ENCODE measurements at regions not wholly inside any gene's neighbourhood (a gene's known extent, or its start where the extent isn't known, plus 50 kb on each side); places are given as distances from the start of the nearest gene placed in this dataset.

DNA sequence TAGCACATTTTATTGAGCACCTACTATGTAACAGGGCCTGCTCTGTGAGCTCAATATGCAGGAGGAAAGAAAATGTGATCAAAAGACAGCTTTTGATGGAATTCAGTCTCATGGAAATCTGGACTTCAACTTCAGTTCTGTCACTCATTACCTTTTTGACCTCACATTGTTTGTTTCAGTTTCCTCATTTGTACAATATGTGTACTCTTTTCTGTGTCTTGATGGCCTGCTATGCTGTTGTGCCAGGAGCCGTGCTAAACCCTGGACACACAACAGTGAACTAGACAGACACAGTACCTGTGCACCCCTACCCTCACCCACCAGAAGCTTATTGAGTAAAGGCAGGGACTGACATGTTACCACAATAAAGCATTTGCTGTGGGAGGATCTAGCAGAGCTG lies 162.9 kb upstream of the FGGY start:
- no peak for DNase-seq

DNA sequence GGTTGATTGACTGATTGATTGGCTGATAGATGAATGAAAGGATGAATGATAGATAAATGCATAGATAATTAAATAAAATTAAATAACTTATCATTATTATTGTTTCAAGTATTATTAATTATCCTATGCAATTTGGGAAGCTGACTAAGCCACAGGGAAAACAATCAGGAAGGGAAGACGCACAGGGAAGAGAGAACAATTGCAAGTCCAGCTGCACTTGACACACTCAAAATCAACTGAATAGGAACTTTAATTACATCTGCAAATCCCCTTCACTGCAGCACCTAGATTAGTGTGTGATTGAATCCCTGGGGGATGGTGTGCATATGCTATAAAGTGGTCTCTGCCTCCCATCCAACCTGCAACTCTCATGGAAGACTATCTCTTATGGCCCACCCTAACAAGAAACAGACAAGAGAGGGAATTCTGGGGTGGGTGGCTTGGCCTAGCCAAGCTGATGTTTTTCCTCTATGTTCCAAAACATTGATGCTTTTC lies 161.1 kb upstream of the FGGY start:
- no peak for DNase-seq

DNA sequence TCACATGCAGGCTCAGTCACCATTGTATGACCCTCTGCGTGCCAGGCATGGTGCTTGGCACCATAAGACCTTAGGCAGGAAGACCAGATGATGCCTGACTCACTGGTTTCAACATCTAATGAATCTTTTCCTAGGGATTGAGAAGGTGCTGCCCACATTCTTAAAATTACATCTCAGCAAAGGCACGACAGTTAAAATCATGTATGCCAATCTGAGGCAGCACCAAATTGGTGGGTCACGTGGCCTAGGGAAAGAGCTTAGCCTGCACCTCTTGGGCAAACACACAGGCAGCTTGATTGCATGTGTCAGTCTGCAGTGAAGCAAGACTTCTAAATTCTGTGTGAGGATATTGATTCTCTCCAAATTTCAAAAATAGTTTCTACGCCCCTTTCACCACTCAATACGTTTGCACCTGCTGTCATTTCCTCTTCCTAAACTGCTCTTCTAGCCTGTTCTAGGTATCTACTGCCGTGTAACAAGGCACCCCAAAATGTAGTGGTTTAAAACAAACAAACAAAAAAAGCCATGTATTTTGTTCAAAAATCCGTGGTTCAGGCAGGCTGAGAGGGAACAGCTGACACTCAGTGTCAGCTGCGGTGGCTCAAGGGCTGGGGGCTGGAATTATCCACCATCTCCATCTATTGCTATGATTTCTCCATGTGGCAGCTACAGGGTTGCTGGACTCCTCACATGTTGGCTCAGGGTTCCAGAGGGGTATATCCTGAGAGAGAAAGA lies 160.2 kb upstream of the FGGY start:
- no peak for DNase-seq

DNA sequence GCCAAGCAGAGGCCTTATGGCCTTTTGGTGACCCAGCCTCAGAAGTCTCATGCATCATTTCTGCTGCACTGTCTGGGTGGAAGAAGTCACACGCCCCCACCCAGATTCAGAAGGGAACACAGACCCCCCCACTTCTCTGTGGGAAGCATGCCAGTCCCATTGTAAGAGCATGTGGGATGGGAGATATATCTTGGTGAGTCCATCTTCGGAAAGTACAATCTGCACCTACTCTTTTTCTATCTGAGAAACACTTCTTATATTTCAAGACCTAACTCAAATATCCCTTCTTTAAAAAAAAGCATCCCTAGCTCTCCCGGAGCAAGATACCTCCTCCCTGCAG lies 159.6 kb upstream of the FGGY start:
- no peak for DNase-seq

DNA sequence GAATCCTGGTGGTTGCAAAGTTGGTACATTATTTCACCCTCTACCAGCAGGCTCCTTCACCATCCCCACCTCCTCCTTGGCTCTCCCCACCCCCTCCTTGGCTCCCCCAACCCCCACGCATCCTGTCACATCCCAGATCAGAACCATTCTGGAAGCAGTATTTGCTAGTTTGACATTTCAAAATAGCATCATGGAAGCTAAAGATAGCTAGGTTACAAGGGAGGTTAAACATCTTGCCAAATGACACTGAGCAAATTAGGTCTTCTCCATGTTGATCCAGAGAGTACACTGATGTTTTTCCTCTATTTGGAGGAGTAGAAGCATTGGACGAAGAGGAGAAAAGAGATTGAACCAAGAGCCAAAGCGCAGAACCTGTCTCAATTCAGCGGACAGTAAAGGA lies 158.9 kb upstream of the FGGY start:
- DNase-seq = no peak

DNA sequence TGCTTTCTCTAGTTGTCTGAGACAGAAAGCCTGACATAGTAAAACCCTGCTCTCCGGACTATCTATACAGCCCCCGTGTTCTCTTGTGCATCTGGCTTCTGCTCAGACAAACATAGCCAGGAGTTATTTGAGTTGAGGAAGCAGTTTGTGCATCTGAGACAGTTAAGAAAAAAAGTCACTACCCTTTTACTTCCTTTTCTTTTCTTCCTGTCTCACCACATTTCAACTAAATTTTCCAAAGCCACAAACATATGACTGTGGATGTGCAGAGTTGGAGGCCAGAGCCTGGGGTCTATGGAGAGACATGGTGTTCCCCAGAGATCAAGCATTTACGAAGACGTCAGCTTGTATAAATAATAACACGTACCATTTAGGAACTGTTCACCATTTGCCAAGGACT lies 158.5 kb upstream of the FGGY start:
- no peak for DNase-seq

DNA sequence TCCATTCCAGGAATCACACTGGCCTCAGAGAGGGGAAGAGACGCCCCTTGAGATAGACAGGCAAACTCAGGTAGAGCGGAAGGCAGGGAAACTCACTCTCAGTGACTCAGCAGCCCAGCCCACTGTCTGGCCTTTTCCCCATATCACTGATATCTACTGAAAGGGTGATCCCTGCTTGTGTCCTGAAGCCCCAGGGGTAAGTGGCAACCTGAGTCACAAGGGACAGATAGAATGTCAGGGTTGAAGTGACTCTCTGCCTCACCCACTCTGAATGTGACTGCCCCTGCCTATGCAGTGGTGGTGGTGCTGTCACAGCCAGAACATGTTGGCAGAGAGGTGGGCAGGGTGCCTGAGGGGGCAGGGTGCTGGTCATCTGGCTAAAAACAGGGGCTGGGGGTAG lies 157.5 kb upstream of the FGGY start:
- DNase-seq = no peak

DNA sequence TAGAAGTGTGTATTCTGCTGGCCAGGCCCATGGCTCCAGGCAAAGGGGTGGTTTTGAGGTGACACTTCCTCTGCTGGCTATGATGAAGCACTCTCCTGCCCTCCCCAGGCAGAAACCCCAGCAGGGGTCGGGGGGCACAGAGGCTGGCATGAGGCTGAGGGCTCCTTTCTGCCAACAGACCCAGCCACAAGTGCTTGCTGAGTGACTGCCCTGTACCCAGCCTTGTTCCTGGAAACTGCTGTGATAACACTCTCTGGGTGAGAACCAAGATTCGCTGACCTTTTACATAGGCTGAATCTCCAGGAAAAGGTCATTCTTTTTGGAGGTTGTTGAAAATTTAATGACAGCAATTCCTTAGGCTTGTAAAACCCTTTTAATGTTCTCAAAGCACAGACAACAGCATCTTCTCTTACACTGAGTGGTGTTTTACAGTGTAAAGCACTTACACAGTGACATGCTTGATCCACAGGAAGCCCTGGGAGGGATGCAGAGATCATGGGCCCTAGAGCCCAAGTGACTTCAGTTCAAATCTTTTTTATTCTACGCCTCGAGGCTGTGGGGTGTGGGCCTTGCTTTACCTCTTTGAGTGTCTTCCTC lies 155.5 kb upstream of the FGGY start:
- no peak for DNase-seq

DNA sequence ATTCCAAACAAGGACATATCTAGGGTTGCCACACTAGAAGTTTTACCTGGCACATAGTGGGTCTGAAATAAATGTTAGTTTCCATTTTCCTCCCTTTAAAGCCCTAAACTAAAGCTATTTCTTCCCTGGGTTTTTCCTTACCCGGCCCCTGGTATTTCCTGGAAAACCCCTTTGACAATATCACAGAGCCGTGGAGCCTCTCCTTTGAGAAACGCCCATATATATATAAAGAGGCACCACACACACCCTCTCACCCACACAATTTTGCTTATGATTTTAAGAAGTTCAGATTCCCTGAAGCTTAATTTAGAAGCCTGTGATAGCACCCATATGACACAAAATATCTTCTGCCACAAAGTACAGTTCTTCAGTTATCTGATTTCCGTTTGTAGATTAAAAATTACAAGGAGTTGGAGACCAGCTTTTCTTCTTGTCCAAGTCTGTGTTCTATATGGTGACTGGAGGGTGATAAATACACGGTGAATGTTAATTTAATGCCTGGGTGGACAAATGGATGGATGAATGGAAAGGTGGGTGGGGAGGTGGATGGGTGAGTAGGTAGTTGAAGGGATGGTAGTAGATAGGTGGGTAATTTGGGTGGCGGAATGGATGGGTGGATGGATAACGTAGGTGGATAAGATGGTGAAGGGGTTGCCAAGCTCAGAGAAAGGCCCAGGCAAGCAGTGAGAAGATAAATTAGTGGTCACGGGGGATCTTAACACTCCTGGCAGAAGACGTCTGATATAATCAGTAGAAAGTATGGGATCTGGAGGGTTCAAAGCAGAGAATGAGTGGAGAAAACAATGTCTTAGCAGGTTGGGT lies 154.4 kb upstream of the FGGY start:
- no peak for DNase-seq

DNA sequence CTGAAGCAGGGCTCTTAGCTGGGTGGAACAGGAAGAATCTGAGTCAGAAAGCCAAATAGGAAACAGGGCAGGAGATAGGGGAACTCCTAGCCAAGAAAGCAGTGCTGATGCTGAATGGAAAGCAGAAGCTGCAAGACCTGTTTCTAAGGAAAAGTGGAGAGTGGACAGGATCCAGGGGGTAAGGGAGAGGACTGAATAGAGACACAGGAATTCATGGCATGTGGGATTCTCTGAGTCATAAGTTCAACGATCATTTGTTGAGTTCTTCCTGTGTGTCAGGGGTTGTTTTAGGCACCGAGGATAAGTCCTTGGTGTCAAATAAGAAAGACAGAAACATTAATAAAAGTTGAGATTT lies 153.8 kb upstream of the FGGY start:
- DNase-seq = no peak

DNA sequence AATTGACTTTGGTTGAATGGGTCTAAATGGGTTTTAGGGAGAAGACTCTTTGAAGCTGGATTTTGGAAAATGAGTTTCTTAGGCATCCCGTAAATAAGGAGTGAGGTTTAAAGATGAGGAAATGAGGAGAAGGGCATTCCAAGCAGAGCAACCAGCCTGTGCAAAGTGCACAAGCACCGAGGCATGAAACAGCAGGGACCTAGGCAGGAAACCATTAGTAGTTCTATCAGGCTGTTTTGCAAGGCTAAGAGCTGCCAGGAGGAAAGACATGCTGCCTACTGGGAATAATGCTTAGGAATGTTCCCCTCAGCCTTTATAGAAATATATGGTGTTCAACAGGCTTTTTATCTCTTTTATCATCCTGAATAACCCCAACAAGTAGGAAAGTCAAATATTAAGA lies 153.1 kb upstream of the FGGY start:
- no peak for DNase-seq

DNA sequence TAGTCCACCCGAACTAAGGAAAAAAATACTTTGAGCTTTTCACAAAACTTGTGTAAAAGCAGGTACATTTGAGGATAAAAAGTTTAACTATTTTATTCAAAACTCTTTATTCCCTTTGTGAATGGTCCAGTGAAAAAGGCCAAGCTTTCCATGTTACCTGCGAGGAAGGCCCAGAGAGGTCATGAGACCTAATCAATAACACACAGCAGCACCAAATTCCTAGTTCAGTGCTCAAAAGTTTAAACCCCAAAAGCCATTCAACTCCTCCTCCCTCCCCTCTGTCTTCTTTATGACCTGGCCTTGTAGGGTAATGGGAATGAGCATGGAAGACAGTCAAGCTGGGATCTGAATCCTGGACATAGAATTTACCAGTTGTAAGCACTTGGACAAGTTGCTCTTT lies 151.9 kb upstream of the FGGY start:
- DNase-seq = no peak

DNA sequence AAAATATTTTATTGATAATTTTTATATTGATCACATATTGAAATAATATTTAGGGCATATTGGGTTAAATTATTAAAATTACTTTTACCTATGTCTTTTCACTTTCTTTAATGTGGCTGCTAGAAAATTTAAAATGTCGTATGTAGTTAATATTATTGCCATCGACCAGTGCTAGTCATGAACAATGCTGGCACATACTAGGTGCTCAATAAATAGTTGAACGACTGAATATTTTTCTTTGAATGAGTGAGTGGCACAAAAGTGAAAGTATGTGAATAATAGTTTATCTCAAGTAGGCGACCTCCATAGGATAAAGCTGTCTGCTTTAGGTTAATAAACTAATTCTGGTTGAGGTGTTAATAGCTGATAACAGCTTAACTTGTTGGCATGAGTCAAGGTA lies 150.8 kb upstream of the FGGY start:
- DNase-seq = no peak

DNA sequence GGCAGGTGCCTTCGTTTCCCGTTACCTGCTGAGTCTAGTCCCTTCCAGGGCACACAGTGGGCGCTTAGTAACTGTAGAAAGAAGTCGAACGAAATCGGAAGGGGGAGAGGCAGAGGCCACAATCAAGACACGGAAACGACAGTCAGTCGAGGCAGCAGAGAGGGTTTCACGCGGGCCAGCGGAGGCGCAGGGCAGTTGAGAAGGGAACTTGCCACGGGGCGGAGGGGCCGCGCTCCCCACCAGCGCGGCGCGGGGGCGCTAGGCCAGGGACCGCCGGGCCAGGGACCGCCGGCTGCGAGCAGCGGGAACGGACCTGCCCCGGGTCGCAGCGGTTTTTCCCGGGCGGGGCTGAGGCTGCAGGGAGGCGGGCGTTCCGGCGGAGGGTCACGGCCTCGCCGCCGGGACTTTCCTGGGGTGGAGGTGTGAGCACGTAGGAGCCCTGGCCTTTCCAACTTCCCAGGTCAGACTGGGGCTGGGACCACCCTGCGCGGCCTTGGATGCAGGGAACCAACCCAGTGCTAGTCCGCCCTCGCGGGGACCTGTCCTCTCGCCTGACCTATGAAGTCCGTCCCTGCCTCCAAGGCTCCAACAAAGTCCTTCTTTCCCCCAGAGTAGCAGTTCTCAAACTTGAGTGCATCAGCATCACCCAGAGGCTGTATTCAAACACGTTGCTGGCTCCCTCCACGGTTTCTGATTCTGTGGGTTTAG lies 150.1 kb upstream of the FGGY start:
- DNase-seq = no peak

DNA sequence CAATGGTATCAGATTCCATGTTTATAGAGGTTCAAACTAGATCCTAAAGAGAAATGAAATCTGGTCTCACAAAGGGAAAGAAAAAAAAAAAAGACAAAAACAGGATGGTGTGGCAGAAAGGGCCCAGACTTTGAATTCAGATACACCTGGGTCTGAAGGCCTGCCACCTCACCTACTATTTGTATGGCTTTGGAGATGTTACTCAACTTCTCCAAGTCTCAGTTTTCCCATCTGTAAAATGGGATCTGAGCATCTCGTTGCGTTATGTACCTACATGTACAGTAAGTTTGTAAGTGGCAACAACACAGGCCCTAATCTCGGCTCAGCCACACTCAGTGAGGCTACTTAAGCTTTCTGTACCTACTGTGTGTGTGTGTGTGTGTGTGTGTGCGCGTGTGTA lies 147.5 kb upstream of the FGGY start:
- no peak for DNase-seq

DNA sequence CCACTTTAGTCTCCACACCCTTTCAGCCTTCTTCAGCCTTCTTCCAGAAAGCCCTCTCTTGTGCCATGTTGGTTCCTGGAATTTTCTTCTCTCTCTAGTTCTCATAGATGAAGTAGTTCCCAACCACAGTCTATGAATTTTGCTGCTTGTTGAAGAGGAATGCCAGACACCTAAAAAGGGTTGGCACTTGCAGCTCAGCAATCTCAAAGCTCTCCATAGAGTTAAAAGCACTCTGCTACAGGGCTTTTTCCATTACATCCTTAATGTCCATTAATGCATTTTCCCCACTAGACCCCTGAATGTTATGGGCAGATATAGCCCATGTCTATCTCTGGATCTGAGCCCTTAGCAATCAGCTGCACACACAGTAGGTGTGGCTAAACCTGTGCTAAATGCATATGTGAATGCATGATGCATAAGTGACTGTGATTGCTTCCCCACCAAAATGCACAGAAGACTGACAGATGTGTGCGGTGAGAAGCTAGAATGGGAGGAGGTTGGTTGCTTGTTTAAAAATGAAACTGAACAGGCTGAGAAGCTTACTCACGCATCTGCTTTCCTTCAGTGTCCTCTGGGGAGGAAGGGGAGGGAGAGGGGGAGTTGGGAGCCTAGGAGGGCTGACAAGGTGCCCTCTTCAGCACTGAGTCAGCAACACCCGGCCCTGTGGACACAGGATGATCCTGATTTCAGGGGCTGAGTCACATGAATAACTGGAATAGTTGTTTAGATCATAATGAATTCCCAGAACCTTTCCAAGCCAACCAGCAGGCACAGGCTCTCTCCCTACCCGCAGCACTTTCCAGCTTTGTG lies 146.1 kb upstream of the FGGY start:
- no peak for DNase-seq

DNA sequence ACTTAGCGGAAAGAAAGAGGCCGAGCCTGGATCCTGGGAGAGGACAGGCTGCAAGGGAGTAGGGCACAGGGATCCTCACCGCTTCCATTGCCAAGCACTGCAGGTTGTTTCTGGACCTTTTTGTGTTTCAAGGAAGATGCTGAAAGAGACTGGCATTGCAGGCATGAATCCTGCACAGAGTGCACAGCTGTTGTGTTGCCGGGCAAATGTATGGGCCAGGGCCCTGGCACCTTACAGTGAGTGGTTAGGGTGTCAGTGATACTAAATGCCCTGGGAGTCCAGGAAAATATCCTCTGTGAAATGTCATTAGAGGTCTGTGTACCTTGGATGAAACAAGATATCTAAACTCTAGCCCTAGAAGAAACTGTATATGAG lies 145.5 kb upstream of the FGGY start:
- no peak for DNase-seq

DNA sequence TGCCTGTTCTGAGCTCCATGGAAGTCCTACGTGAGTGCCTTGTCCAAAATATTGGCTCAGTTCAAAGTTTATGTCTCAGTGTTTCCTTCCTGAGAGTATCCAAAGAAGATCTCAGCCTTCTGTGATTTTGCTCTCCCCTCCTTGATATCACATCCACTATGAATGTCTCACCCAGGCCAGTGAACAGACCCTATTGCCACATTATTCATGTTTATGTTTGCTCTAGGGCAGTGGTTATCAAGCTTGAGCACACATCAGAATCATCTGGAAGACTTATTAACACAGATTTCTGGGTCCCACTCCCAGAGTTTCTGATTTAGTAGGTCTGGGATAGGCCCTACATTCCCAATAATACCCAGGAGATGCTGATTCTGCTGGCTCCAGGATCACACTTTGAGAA lies 145.0 kb upstream of the FGGY start:
- DNase-seq = no peak

DNA sequence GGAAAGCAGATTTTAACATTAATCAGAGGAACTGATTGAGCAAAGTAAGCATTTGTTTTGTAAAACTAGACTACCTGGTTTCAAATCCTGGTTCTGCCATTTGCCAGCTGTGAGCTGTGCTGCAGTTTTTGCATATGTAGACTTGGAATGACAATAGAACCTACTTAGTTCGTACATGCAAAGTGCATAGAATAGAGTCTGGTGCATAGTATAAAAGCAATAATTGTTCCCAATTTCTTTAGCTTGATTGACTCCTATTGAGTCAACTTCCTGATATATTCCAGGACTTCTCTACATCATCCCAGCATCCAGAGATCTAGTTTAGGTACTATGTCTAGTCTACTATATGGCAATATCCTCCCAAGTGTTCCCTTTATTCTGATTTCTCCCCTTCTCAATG lies 144.4 kb upstream of the FGGY start:
- no peak for DNase-seq

DNA sequence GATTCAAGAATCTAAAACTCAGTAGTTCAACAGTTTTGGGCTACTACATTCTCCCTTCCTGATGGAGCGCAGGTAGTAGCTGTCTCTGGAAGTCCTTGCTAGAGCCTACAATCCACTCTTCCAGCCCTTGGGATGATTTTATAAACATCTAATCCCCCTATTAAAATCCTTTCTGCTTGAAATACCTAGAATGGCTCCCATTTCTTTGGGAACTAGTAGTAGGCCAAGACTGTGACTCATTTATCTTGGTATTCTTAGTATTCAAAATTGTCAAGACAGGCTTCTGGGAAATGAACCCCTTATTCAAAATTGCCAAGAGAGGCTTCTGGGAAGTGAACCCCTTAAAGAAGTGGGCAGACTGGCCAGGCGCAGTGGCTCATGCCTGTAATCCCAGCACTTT lies 142.5 kb upstream of the FGGY start:
- no peak for DNase-seq

DNA sequence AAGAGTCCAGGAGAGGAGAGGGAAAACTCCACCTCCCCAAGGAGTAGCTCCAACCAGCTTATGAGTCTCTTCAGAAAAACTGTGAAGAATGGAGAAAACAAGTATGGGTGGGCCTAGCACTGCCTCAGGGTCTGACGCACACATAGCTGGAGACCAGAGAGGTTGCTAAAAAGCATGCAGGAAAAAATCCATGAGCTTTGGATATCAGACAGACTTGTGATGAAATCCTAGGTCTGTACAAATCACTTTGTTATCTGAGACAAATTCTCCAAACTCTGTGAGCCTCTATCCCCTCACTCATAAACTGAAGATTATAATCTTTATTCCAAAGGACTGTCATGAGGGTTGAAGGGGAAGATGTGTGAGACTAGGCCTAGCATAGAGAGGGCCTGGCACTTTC lies 141.5 kb upstream of the FGGY start:
- DNase-seq = no peak

DNA sequence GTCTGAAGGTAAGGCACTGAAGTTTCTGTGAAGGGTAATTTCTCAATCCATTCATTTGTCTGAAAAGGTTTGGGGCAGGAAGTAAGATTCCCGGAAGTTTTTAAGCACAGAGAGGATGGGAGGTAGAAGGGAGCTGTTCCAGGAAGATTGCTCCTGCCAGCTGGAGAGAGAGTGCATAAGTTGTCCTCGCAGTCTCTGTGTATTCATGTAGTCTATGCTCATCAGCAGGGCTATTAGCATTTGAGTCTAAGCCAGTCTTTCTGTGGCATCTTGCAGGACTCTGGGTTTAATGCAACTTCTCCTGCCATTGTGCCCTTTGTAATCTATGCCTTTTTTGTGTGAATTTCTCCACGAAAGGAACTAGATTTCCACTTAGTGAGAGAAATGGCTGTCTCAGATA lies 140.8 kb upstream of the FGGY start:
- DNase-seq = no peak
